Colonic mucosa (tissue), 4 donors: ENCODE measurements at regions not wholly inside any gene's neighbourhood (a gene's known extent, or its start where the extent isn't known, plus 50 kb on each side); places are given as distances from the start of the nearest gene placed in this dataset.

Experiments used
- DNase-seq: peaks from one replicate; pipeline ENCODE4 v3.0.0-alpha.2; 2020
- H3K27ac ChIP-seq: fragments of 200-600 bp; one replicate; pipeline ENCODE4 v1.8.0; 2021
- H3K27me3 ChIP-seq: fragments of 200-600 bp; one replicate; pipeline ENCODE4 v1.8.0; 2021
- H3K36me3 ChIP-seq: fragments of 200-600 bp; one replicate; pipeline ENCODE4 v1.8.0; 2021
- H3K4me1 ChIP-seq: fragments of 200-600 bp; one replicate; pipeline ENCODE4 v1.8.0; 2021; ENCODE audit warnings: mild to moderate bottlenecking
- H3K4me3 ChIP-seq: fragments of 200-600 bp; one replicate; pipeline ENCODE4 v1.8.0; 2021
- H3K9ac ChIP-seq, 2 donors: one replicate each; pipeline ENCODE4 v1.7.0; 2013; ENCODE audit warnings: control low read depth in 2 of 2, low read depth in 2 of 2, low read length in 2 of 2
- H3K9me3 ChIP-seq: fragments of 200-600 bp; one replicate; pipeline ENCODE4 v1.8.0; 2021
- intact Hi-C: fragments of 100-400 bp; cut with DNase I; formaldehyde crosslinking; loops from one replicate; pipeline ENCODE4 v1.14.1; 2022
- TF ChIP-seq, protein P1 (sequence below): fragments of 200-600 bp; IDR thresholded peaks from one replicate; pipeline ENCODE4 v1.8.0; 2022; ENCODE audit warnings: antibody characterized with exemption, mild to moderate bottlenecking
- donor health status: healthy.
- donor health status: DM: no; HTN: no; CAD: no.
- donor health status: DM: no; HTN: no; CAD: no.

DNA sequence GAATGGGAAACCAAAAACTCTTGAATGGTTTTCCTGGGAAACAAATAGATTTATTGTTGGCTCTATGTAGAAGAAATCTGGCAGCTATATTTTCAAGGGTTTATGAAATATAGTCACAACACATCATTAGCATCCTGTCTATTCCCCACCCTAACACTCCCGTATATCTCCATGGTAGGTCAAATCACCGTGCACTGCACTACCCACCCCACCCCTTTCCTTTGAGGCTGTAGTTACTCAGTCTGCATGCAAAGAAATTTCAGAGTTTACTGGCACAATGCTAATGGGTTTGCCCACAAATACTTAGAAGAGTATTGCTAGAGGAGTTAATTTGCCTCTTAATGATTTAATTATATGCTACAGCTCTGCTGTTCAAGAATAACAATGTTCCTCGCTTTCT, 329.1 kb upstream of the TSHZ2 start:
- H3K4me1 ChIP-seq: no peaks in the 10 kb centered on the region

DNA sequence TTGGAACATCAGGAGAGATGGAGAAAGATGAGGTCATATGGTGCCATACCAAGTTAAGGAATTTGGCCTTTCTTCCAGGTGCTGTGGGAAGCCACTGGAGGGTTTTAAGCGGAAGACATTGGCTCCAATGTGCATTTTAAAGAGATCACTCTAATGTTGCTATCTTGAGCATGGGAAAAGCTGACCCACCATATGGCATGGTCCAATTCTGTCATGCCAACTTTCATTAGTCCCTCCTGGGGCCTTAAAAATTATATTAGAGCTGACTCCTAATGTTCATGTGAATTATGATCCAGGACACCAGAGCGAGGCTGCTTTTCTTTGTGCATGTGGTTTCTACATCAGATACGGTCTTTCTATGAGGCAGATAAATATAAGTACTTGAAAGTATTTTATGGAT, 335.0 kb upstream of the TSHZ2 start:
- DNase-seq: no peak
- Histone ChIP-seq H3K27ac (no peak overlapping the region), H3K36me3 (no peaks in the 10 kb centered on the region), H3K9ac (no peak overlapping the region), H3K27me3 (no peaks in the 10 kb centered on the region), H3K4me1 (no peaks in the 10 kb centered on the region), H3K4me3 (no peak overlapping the region), H3K9me3 (no peaks in the 10 kb centered on the region)
- intact Hi-C loops: no loop called here
- TF ChIP-seq, protein P1, sequence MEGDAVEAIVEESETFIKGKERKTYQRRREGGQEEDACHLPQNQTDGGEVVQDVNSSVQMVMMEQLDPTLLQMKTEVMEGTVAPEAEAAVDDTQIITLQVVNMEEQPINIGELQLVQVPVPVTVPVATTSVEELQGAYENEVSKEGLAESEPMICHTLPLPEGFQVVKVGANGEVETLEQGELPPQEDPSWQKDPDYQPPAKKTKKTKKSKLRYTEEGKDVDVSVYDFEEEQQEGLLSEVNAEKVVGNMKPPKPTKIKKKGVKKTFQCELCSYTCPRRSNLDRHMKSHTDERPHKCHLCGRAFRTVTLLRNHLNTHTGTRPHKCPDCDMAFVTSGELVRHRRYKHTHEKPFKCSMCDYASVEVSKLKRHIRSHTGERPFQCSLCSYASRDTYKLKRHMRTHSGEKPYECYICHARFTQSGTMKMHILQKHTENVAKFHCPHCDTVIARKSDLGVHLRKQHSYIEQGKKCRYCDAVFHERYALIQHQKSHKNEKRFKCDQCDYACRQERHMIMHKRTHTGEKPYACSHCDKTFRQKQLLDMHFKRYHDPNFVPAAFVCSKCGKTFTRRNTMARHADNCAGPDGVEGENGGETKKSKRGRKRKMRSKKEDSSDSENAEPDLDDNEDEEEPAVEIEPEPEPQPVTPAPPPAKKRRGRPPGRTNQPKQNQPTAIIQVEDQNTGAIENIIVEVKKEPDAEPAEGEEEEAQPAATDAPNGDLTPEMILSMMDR: no peak

More for the DNA sequence above, 329.1 kb upstream of the TSHZ2 start:
- Histone ChIP-seq H3K36me3 (no peaks in the 10 kb centered on the region), H3K27ac (no peak overlapping the region), H3K9me3 (no peaks in the 10 kb centered on the region), H3K4me3 (no peak overlapping the region), H3K27me3 (no peaks in the 10 kb centered on the region), H3K9ac (no peak overlapping the region)
- no peak for DNase-seq
- TF ChIP-seq, protein P1: no peak
- intact Hi-C loops: no loop called here

DNA sequence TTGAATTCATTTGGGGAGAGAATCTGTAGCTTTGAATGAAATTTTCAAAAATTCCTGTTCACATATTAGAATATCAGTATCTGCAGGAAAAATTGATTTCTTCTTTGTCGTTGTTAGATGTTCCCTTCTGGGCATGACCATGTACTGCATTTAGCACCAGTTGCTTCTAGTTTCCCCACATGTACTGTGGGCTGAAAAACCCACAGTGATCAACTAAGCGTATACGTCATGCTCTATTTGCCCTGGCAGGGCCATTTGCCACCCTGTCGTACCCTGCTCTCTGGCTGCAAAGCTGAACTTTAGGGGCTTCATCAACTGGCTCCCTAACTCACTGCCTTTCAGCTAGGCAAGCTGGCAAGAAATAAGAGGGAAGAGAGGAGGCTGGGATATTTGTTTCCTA, 340.7 kb upstream of the TSHZ2 start:
- Histone ChIP-seq H3K9me3 (no peaks in the 10 kb centered on the region), H3K4me3 (no peak overlapping the region), H3K4me1 (no peaks in the 10 kb centered on the region), H3K9ac (no peak overlapping the region), H3K27ac (no peak overlapping the region), H3K27me3 (no peaks in the 10 kb centered on the region), H3K36me3 (no peaks in the 10 kb centered on the region)
- intact Hi-C loops: no loop called here
- TF ChIP-seq, protein P1: no peak
- no peak for DNase-seq

DNA sequence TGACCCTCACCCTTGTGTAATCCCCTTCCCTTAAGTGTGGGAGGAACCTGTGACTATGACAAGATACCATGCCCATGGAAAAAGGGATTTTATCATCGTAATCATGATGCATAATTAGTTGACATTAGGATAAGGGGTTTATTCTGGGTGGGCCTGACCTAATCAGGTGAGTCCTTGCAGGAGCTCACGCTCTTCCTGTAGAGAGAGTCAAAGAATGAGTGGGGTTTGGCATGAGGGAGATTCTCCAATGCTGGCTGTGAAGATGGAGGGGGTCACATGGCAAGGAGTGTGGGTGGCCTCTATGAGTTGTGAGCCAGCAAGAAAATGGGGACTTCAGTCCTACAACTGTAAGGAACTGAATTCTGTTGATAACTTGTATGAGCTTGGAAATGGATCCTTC, 342.0 kb upstream of the TSHZ2 start:
- Histone ChIP-seq H3K4me1 (no peaks in the 10 kb centered on the region), H3K36me3 (no peaks in the 10 kb centered on the region), H3K27me3 (no peaks in the 10 kb centered on the region), H3K27ac (no peak overlapping the region), H3K9me3 (no peaks in the 10 kb centered on the region), H3K9ac (no peak overlapping the region), H3K4me3 (no peak overlapping the region)
- TF ChIP-seq, protein P1: no peak
- intact Hi-C loops: no loop called here
- no peak for DNase-seq

DNA sequence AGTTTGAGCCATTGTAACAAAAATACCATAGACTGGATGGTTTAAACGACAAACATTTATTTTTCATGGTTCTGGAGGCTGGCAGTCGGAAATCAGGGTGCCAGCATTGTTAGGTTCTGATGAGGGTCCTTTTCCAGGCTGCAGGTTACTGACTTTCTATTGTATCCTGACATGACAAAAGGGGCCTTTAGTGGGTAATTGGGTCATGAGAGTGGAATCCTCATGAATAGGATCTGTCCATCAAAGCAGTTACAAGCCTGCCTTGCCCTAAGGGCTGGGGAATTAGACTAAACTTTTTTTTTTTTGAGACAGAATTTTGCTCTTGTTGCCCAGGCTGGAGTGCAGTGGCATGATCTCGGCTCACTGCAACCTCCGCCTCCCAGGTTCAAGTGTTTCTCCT, 347.9 kb upstream of the TSHZ2 start:
- TF ChIP-seq, protein P1: no peak
- no peak for DNase-seq
- no peaks in the 10 kb centered on the region for H3K36me3 ChIP-seq
- H3K27me3 ChIP-seq: no peaks in the 10 kb centered on the region
- no peaks in the 10 kb centered on the region for H3K4me1 ChIP-seq
- H3K27ac ChIP-seq: no peak overlapping the region
- H3K4me3 ChIP-seq: no peak overlapping the region
- intact Hi-C loops: no loop called here
- no peak overlapping the region for H3K9ac ChIP-seq
- no peaks in the 10 kb centered on the region for H3K9me3 ChIP-seq

DNA sequence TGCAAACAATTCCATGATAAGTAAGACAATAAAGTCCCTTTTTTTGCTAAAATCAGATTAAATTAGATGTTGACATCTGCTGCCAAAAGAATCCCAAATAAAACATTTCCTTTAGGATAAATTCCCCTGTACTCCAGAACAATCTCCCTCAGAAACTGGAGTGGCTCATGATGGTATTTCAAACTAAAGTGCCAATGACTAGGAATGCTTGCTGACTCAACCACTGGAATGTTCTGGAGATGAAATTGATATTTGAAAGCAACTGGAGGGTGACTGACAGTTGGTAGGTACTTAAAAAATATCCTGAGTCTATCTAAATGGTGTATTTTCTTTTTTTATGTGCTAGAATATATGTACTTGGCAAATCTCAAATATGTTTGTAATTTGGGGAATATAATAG, 350.1 kb upstream of the TSHZ2 start:
- no peak overlapping the region for H3K27ac ChIP-seq
- no peaks in the 10 kb centered on the region for H3K9me3 ChIP-seq
- H3K36me3 ChIP-seq: no peaks in the 10 kb centered on the region
- H3K4me3 ChIP-seq: no peak overlapping the region
- intact Hi-C loops: no loop called here
- H3K27me3 ChIP-seq: no peaks in the 10 kb centered on the region
- DNase-seq: no peak
- H3K4me1 ChIP-seq: no peaks in the 10 kb centered on the region
- TF ChIP-seq, protein P1: no peak
- no peak overlapping the region for H3K9ac ChIP-seq
